K562 (cell line): ENCODE measurements at regions not wholly inside any gene's neighbourhood (a gene's known extent, or its start where the extent isn't known, plus 50 kb on each side); places are given as distances from the start of the nearest gene placed in this dataset.

Experiments used
- ATAC-seq: fragments of 200-7000 bp; cut with Tn5 transposase; 3 replicates; pipeline ENCODE4 v1.9.1; 2020; ENCODE audit warnings: moderate library complexity
- BruUV-seq: library from RNA; stranded (reverse); fragments of 400-500 nt; replicated peaks from 2 replicates; lab custom pipeline; 2021; lab: Mats Ljungman, UMichigan
- CTCF ChIA-PET: fragments of 300-600 bp; formaldehyde crosslinking; extraction: SDS; loops from one replicate; lab custom pipeline; 2021; ENCODE audit warnings: low intra/inter-chr PET ratio; lab: Yijun Ruan, JAX
- POLR2A ChIA-PET: fragments of 300-600, 350-650 bp; sonication (Branson Sonifier 250); formaldehyde crosslinking; extraction: SDS; loops from one replicate; lab custom pipeline; 2021; ENCODE audit warnings: antibody characterized with exemption, inconsistent platforms; lab: Yijun Ruan, JAX
- DNase-seq, 4 experiments: peaks; one replicate each; pipeline versions ENCODE4 v3.0.0 to v3.0.0-alpha.2; 2011 to 2018; ENCODE audit warnings: low spot score in 3 of 4, mixed read lengths in 3 of 4; ENCODE audit errors: extremely low read depth in 1 of 4
- FAIRE-seq: peaks from 2 replicates; lab custom pipeline; 2011; peaks lifted over from hg19 to GRCh38; lab: Jason Lieb, UNC
- H2AFZ ChIP-seq: 2 replicates; pipeline ENCODE4 v1.6.0; 2011; ENCODE audit warnings: low read depth, low read length, control low read depth, inconsistent platforms
- H3K27ac ChIP-seq: fragments of 200-600 bp; 3 replicates; pipeline ENCODE4 v1.8.0; 2011; ENCODE audit warnings: low read depth, mild to moderate bottlenecking, control low read depth, inconsistent platforms, low read length, moderate library complexity, mixed read lengths; ENCODE audit errors: extremely low read depth
- H3K27me3 ChIP-seq, 2 experiments: fragments of 300-600 bp in 1 of 2; 2 replicates in 1 of 2; 3 replicates in 1 of 2; pipeline versions ENCODE4 v1.6.0 to v1.8.0; 2011; ENCODE audit warnings: inconsistent platforms in 2 of 2, low read length in 2 of 2, mild to moderate bottlenecking in 1 of 2, mixed read lengths in 1 of 2, moderate library complexity in 1 of 2; ENCODE audit not compliant: control insufficient read depth in 2 of 2, insufficient read depth in 2 of 2
- H3K36me3 ChIP-seq: fragments of 300-600 bp; 3 replicates; pipeline ENCODE4 v1.8.0; 2011; ENCODE audit warnings: mild to moderate bottlenecking, low read length, inconsistent platforms; ENCODE audit not compliant: control insufficient read depth, insufficient read depth
- H3K4me1 ChIP-seq, 2 experiments: fragments of 200-600 bp in 1 of 2; replicated peaks in 1 of 2; 2 replicates in 1 of 2; 3 replicates in 1 of 2; pipeline versions ENCODE4 v1.5.1 to v1.8.0; 2011; ENCODE audit warnings: inconsistent platforms in 2 of 2, low read length in 2 of 2, mild to moderate bottlenecking in 1 of 2, mixed read lengths in 1 of 2, moderate library complexity in 1 of 2; ENCODE audit not compliant: control insufficient read depth in 2 of 2, insufficient read depth in 2 of 2
- H3K4me2 ChIP-seq: 2 replicates; pipeline ENCODE4 v1.6.1; 2011; ENCODE audit warnings: low read length, control low read depth, inconsistent platforms, mixed read lengths; ENCODE audit not compliant: insufficient read depth
- H3K4me3 ChIP-seq: fragments of 200-600 bp; sonication (generic), shearing (Covaris generic); 2 replicates; pipeline ENCODE4 v1.5.1; 2016; ENCODE audit warnings: control low read depth, inconsistent platforms
- H3K79me2 ChIP-seq: fragments of 200-600 bp; 3 replicates; pipeline ENCODE4 v1.8.0; 2011; ENCODE audit warnings: low read length, inconsistent platforms; ENCODE audit not compliant: control insufficient read depth, insufficient read depth
- H3K9ac ChIP-seq, 2 experiments: 2 replicates each; pipeline versions ENCODE4 v1.6.0 to v1.6.1; 2011; ENCODE audit warnings: low read depth in 2 of 2, low read length in 2 of 2, control low read depth in 1 of 2, inconsistent platforms in 1 of 2, mild to moderate bottlenecking in 1 of 2, mixed read lengths in 1 of 2; ENCODE audit not compliant: insufficient read depth in 1 of 2
- H3K9me1 ChIP-seq: one replicate; pipeline ENCODE4 v1.6.0; 2011; ENCODE audit warnings: inconsistent platforms, mild to moderate bottlenecking, low read length, moderate library complexity; ENCODE audit not compliant: control insufficient read depth, insufficient read depth
- H3K9me3 ChIP-seq: replicated peaks from 2 replicates; pipeline ENCODE4 v1.5.1; 2011; ENCODE audit warnings: low read depth, low read length, inconsistent platforms; ENCODE audit not compliant: control insufficient read depth, insufficient read depth
- H4K20me1 ChIP-seq: replicated peaks from 2 replicates; pipeline ENCODE4 v1.6.1; 2011; ENCODE audit warnings: low read length, inconsistent platforms, mixed read lengths; ENCODE audit not compliant: control insufficient read depth, insufficient read depth
- GATA2 ChIP-seq: sonication (generic); formaldehyde crosslinking; IDR thresholded peaks from 2 replicates; pipeline ENCODE4 v1.4.0; 2020; ENCODE audit warnings: mild to moderate bottlenecking, missing genetic modification reagents
- HNRNPLL ChIP-seq: fragments of 200-400 bp; formaldehyde crosslinking; IDR thresholded peaks from 2 replicates; pipeline ENCODE4 v1.6.1; 2017; ENCODE audit warnings: low read length, low read depth, mild to moderate bottlenecking; ENCODE audit not compliant: poor library complexity, severe bottlenecking
- JUND ChIP-seq, 2 experiments: IDR thresholded peaks; 2 replicates in 1 of 2; 3 replicates in 1 of 2; pipeline ENCODE4 v1.6.1; 2011; ENCODE audit warnings: borderline replicate concordance in 2 of 2, low read depth in 2 of 2, low read length in 2 of 2, improper control_type of control experiment in 1 of 2, missing biosample characterization in 1 of 2, missing genetic modification characterization in 1 of 2, missing genetic modification reagents in 1 of 2
- KLF6 ChIP-seq: fragments of 250-450 bp; sonication (Bioruptor Pico); IDR thresholded peaks from 2 replicates; pipeline ENCODE4 v1.4.0; 2020; ENCODE audit warnings: mild to moderate bottlenecking, moderate library complexity, borderline replicate concordance
- NRF1 ChIP-seq, 2 experiments: fragments of 450-650 bp; IDR thresholded peaks in 1 of 2; conservative IDR thresholded peaks in 1 of 2; 2 replicates each; pipeline ENCODE4 v1.6.1; 2014; ENCODE audit warnings: mild to moderate bottlenecking in 2 of 2
- STAG1 ChIP-seq: sonication (generic); formaldehyde crosslinking; IDR thresholded peaks from 2 replicates; pipeline ENCODE4 v1.5.0; 2020; ENCODE audit warnings: missing genetic modification reagents, borderline replicate concordance
- ZFPM2 ChIP-seq: fragments of 250-450 bp; sonication (Bioruptor Pico); IDR thresholded peaks from 2 replicates; pipeline ENCODE4 v1.5.1; 2022; ENCODE audit warnings: mild to moderate bottlenecking
- ZNF133 ChIP-seq: fragments of 250-450 bp; sonication (Bioruptor Pico); IDR thresholded peaks from 2 replicates; pipeline ENCODE4 v1.4.0; 2020; ENCODE audit warnings: mild to moderate bottlenecking
- in situ Hi-C: fragments of 300-500 bp; cut with MboI; formaldehyde crosslinking; loops from 4 replicates; pipeline ENCODE4 v1.15.0; 2018; ENCODE audit warnings: inconsistent platforms, mixed read lengths
- intact Hi-C: fragments of 100-400 bp; cut with micrococcal nuclease; formaldehyde crosslinking; loops from 2 replicates; pipeline ENCODE4 v1.14.2; 2022
- TF ChIP-seq, protein P1 (sequence below): sonication (generic); formaldehyde crosslinking; IDR thresholded peaks from 2 replicates; pipeline ENCODE4 v1.9.0; 2022; ENCODE audit warnings: mild to moderate bottlenecking, missing genetic modification reagents

DNA sequence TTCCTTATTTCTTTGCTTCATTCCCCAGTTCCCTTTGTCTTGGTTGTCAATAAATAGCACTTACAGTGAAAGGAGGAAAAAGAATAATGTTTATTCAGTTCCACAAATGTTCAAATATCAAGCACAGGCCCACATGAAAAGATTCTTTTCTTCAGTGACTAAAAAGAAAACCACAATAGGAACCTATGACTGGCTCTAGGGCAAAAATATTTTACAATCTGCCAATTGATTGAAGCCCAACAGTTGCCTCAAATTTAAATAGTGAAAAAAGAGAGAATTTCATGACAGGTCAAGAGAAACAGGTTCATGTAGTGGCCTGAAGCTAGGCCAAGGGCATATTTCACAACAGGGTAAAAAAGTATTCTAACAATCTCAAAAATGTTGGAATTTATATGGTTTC, 553.8 kb downstream of the CENPC start:
- Histone ChIP-seq H3K4me3 (no peak overlapping the region), H3K9me1 (no peaks in the 10 kb centered on the region), H3K4me1 (no peaks in the 10 kb centered on the region), H3K27me3 (no peaks in the 10 kb centered on the region), H3K27ac (no peak overlapping the region), H2AFZ (no peak overlapping the region), H3K9me3 (no peaks in the 10 kb centered on the region), H3K9ac (no peak overlapping the region), H3K36me3 (no peaks in the 10 kb centered on the region), H3K4me2 (no peak overlapping the region), H3K79me2 (no peaks in the 10 kb centered on the region), H4K20me1 (no peaks in the 10 kb centered on the region)
- BruUV-seq: no TSS peak
- ATAC-seq: no peak
- intact Hi-C loops (no loop called here), in situ Hi-C loops (no loop called here)
- CTCF ChIA-PET: no interaction called here
- no peak for FAIRE-seq
- no peak for TF ChIP-seq ZFPM2
- TF ChIP-seq GATA2 (CRISPR knock-in tag): no peak
- TF ChIP-seq STAG1 (CRISPR knock-in tag): no peak
- TF ChIP-seq NRF1 (conservative IDR thresholded peaks at IDR 0.05 in 1 of 2, IDR thresholded peaks at IDR 0.05 in 1 of 2): no peak
- TF ChIP-seq HNRNPLL: no peak
- TF ChIP-seq ZNF133 (CRISPR knock-in tag): no peak
- no peak for TF ChIP-seq KLF6 (CRISPR knock-in tag)
- TF ChIP-seq, protein P1, sequence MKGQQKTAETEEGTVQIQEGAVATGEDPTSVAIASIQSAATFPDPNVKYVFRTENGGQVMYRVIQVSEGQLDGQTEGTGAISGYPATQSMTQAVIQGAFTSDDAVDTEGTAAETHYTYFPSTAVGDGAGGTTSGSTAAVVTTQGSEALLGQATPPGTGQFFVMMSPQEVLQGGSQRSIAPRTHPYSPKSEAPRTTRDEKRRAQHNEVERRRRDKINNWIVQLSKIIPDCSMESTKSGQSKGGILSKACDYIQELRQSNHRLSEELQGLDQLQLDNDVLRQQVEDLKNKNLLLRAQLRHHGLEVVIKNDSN (CRISPR knock-in tag): no peak
- TF ChIP-seq JUND (IDR thresholded peaks at IDR 0.05; ENCODE audit: borderline replicate concordance, low read depth, low read length): no peak
- TF ChIP-seq JUND (tag; IDR thresholded peaks at IDR 0.05; ENCODE audit: borderline replicate concordance, low read depth, low read length): no peak
- DNase-seq: no peak
- POLR2A ChIA-PET: no interaction called here
